M059J (cell line): ENCODE measurements at regions not wholly inside any gene's neighbourhood (a gene's known extent, or its start where the extent isn't known, plus 50 kb on each side); places are given as distances from the start of the nearest gene placed in this dataset.

Source experiments
- DNase-seq: peaks from one replicate; pipeline ENCODE4 v3.0.0-alpha.2; 2012; ENCODE audit warnings: low read depth

DNA sequence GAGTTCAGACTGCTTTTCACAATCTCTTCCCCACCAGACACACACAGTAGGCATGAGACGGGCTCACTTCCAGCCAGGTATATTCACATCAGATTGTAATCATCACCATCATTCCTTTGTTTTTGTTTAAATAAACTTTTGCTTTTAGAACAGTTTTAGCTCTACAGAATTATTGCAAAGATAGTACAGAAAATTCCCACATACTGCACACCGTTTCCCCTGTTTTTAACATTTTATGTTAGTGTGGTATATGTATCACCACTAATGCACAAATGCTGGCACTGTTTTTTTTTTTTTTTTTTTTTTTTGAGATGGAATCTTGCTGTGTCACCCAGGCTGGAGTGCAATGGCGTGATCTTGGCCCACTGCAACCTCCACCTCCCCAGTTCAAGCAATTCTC lies 83.3 kb upstream of the ANO1 start:
- DNase-seq = no peak

DNA sequence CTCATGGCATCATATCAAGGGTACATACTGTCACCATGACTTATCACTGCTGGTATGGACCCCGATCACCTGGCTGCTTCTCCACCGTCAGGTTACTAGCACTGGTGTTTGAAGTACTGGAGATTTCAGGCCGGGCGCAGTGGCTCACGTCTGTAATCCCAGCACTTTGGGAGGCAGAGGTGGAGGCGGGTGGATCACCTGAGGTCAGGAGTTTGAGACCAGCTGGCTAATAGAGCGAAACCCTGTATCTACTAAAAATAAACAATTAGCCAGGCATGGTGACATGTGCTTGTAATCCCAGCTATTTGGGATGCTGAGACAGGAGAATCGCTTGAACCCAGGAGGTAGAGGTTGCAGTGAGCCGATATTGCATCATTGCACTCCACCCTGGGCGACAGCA lies 82.4 kb upstream of the ANO1 start:
- DNase-seq = no peak

DNA sequence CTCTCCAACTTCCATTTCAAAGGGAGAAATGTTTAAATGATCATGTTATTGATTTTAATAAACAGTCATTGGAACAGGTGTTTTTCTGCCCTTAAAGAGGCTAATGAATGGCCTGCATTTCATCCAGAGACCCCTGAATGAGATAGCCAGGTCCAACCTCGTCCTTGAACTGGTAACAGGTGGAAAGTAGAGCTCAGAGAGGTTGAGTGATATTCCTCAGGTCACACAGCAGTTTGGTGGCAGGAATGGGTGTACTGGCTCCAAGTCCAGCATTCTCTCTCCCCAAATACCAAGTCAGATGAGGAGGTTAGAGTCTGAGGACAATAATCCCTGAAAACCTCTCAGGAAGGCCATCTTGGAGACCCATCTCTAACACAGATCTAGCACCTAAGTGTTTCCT lies 81.7 kb upstream of the ANO1 start:
- no peak for DNase-seq

DNA sequence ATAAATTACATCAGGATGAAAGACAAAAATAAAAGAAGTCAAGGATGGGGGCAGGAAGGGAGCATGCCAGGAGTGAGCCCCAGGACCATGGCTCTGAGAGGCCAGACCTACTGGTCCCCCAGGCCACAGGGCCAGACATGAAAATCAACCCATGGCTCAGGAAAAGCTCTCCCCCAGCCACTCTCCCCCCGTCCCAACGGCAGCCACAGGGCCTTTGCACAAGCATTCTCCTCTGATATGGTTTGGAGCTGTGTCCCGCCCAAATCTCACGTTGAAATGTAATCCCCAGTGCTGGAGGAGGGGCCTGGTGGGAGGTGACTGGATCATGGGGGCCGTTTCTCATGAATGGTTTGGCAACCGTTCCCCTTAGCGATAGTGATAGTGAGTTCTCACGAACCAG lies 80.8 kb upstream of the ANO1 start:
- DNase-seq = no peak

GRCh38 chr11:69999721-70000120 lies 78.4 kb upstream of the ANO1 start:
- no peak for DNase-seq

DNA sequence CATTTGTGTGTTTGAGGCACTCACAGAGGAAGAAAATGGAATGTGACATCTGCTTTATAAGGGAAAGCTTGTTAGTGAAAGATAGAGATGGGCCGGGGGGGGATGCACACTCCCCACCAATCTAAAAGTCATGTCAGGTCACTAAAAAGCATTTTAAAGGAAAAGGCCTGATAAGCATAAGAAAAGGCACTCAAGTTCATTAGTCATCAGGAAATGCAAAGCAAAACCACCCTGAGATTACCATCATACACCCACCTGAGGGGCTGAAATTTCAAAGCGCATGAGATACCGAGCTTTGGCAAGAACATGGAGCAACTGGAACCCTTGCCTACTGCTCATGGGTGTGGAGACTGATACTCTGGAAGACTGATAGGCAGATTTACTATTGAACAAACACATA lies 77.9 kb upstream of the ANO1 start:
- DNase-seq = no peak

GRCh38 chr11:70001246-70001645 lies 76.9 kb upstream of the ANO1 start:
- DNase-seq = no peak

GRCh38 chr11:70002433-70002832 lies 75.7 kb upstream of the ANO1 start:
- DNase-seq = no peak

GRCh38 chr11:70005107-70005818 lies 72.9 kb upstream of the ANO1 start:
- DNase-seq = peak; percentile 86

- DNase-seq = no peak
Observed at GRCh38 chr11:70007796-70008195, 70.3 kb upstream of the ANO1 start.

GRCh38 chr11:70010774-70011173 lies 67.3 kb upstream of the ANO1 start:
- DNase-seq = no peak

DNA sequence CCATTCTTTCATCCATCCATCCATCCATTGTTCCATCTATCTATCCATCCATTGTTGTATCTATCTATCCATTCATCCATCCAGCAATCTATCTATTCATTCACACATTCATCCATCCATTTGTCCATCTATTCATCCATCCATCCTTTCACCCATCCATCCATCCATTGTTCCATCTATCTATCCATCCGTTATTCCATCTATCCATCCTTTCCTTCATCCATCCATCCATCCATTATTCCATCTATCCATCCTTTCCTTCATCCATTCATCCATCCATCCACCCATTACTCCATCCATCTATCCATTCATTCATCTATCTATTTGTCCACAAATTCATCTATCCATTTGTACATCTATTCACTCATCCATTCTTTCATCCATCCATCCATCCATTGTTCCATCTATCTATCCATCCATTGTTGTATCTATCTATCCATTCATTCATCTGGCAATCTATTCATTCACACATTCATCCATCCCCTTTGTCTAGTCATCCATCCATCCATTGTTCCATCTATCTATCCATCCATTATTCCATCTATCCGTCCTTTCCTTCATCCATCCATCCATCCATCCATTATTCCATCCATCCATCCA lies 65.9 kb upstream of the ANO1 start:
- no peak for DNase-seq

GRCh38 chr11:70014291-70014690 lies 63.8 kb upstream of the ANO1 start:
- no peak for DNase-seq

DNA sequence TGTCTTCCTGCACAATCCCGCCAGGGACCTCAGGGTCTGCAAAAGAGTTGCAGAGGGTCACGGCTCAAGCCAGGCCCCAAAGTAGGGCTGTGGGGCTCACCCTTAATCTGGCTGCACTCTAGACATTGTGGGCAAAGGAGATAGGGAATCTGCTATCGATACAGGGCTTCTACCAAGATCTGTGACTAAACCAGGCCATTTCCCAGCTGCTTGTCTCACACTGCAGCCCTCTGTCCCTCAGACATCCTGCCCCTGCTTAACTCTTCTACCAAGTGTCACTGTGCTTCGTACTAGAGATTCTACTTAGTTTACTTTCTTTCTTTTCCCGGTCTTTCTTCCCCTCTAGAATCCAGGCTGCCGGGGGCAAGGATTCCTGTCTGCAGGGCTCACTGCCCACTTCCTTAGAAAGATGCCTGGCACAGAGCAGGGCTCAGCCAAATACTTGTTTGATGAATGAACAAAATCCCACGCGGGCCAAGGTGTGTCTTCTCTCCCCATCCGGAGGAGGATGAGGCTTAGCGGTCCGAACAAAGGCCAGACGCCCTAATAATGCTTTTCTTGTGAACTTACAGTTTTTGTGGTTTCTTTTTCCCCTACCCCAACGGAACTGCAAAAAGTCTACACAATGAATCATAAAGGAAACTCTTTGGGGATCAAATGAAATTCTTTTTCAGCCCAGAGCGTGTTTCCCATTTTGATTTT lies 61.3 kb upstream of the ANO1 start:
- peak; percentile 92 for DNase-seq

DNA sequence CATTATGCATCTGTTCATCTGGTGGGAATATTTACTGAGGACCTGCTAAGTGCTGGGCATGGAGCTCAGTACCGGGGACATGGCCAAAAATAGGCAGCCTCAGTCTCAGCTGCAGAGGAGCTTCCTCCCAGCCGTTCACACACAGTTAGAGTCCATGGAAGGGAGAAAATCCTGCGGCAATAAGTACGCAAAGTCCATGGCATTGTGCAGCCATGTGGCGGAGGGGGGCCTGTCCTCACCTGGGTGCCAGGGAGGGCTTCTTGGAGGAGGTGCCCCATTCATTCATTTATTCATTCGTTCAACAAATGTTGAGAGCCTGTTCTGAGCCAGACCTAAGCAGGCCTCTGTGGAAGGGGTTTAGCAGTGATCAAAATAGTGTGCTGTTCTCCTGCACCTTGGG lies 59.3 kb upstream of the ANO1 start:
- DNase-seq = no peak

GRCh38 chr11:70019576-70020011 lies 58.5 kb upstream of the ANO1 start:
- no peak for DNase-seq

DNA sequence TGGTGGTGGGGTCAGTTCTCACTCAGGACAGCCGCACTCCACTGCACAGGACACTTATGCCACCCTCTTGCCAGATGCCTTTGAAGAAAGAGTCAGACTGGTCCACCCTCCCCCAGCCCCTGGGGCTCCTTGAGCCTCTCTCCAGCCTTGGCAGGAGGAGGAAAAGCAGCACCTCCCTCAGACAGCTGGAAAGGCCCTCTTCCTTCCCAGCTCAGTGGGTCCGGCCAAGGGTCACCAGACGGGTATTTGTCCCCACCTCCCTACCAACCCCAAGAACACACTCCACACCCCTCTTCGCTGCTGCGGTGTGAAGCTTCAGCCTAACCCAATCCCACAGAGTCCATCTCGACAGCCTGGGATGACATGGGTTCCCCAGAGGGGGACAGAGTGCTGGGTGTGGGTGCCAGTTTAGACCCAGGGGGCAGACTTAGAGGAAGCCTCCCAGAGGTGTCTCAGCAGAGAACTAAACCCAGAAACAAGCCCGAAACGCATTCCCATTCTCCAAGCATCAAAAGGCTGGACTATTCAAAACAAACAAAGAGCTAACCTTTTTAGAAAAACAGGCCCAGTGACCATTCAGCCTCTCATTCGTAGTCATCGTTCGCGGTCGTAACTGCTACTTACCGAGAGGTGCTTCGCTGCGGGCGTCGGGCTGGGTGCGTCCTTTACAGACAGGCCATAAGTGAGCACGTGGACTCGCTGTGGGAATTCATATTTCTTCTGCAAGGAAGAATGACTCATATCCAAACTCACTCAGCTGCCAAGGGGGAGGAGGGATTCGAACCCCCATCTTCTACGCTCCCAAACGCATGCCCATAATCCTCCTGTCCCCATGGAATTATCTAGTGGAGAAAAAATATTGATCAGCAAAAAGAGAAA lies 57.5 kb upstream of the ANO1 start:
- peak; percentile 36 for DNase-seq

DNA sequence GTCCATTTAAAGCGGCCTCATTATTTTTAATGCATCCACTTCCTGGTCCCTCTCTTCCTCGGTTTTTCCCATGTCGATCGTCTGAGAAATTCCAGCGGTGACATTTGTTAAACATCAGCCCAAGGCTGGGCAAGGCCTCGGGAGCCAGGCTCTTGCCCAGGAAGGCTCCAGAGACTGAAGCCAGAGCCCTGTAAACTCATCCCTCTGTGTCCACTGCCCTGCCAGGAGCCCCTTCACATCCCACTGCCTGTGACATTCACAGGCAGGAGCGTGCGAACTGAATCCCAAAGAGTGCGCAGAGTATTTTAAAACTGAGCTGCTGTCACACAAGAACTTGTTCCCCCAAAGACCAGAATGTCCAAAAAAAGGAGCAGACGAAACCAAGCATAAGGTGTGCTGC lies 56.5 kb upstream of the ANO1 start:
- DNase-seq = no peak

DNA sequence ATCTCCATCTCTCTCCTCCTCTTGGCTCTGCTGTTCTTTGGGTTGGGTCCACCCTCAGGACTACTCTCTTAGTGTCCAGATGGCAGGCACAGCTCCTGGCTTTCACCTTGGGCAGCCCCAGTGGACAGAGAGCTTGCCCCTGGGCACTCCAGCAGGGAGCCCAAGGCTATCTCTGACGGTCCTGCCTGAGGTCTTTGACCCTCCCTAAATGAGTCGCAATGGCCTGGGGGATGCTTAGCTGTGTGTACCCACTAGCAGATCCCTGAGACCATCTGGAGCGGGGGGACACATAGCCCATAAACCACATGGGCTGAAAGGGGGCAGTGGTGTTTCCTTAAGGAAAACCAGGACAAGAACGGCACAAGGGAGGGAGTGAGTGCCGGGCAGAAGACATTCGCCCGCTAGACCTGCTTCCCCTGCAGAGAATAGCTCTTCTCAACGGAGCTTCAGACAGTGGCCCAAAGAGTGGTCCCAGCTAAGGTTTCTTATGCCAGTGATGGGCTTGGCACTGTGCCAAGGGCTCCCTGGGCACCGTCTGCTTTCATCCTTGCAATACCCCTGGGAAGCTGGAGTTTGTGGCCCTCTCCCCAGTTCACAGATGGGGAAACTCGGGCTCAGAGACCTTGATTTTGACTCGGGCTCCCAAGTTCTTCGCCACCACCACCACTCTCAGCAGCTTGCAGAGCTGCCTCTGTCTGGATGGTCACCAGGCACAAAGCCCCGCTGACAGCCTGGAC lies 53.9 kb upstream of the ANO1 start:
- no peak for DNase-seq

GRCh38 chr11:70024773-70025045 lies 53.4 kb upstream of the ANO1 start:
- no peak for DNase-seq

GRCh38 chr11:70025308-70025707 lies 52.8 kb upstream of the ANO1 start:
- no peak for DNase-seq

GRCh38 chr11:70026012-70026411 lies 52.1 kb upstream of the ANO1 start:
- DNase-seq = no peak
